HL-60 (cell line): ENCODE measurements at regions not wholly inside any gene's neighbourhood (a gene's known extent, or its start where the extent isn't known, plus 50 kb on each side); places are given as distances from the start of the nearest gene placed in this dataset.

ENCODE experiments used
- CTCF ChIP-seq: IDR thresholded peaks from one replicate; pipeline ENCODE4 v1.5.1; 2011; ENCODE audit warnings: low read length, control low read depth, inconsistent platforms; ENCODE audit not compliant: insufficient read depth
- GABPA ChIP-seq: IDR thresholded peaks from 2 replicates; pipeline ENCODE4 v1.6.1; 2012; ENCODE audit warnings: low read depth
- POLR2AphosphoS5 ChIP-seq: IDR thresholded peaks from 2 replicates; pipeline ENCODE4 v1.6.1; 2012; ENCODE audit warnings: low read depth
- REST ChIP-seq: IDR thresholded peaks from 2 replicates; pipeline ENCODE4 v1.6.1; 2012; ENCODE audit warnings: low read depth; ENCODE audit not compliant: insufficient replicate concordance

GRCh38 chrX:23493941-23494374, 159.3 kb downstream of the PTCHD1 start:
- TF ChIP-seq CTCF = no peak
- no peak for TF ChIP-seq POLR2AphosphoS5
- no peak for TF ChIP-seq GABPA
- TF ChIP-seq REST = no peak
